A673 (cell line): ENCODE measurements at regions not wholly inside any gene's neighbourhood (a gene's known extent, or its start where the extent isn't known, plus 50 kb on each side); places are given as distances from the start of the nearest gene placed in this dataset.

ENCODE experiments used
- BruUV-seq: library from RNA; stranded (reverse); fragments of 400-500 nt; replicated peaks from 2 replicates; lab custom pipeline; 2021; lab: Mats Ljungman, UMichigan
- CTCF ChIA-PET: fragments of 300-600 bp; sonication (Branson Sonifier 250); formaldehyde crosslinking; loops from one replicate; lab custom pipeline; 2022; ENCODE audit warnings: antibody characterized with exemption; lab: Charles Lee
- POLR2A ChIA-PET: fragments of 300-600 bp; sonication (Branson Sonifier 250); formaldehyde crosslinking; loops from one replicate; lab custom pipeline; 2022; ENCODE audit warnings: antibody characterized with exemption; ENCODE audit not compliant: low non-redundant PET; lab: Charles Lee
- DNase-seq: peaks from one replicate; pipeline ENCODE4 v3.0.0-alpha.2; 2015; ENCODE audit warnings: low spot score
- H3K27ac ChIP-seq: fragments of 200-600 bp; sonication (generic); 2 replicates; pipeline ENCODE4 v1.5.1; 2016; ENCODE audit warnings: mixed run types, low read depth, mild to moderate bottlenecking, mixed read lengths, antibody characterized with exemption, low read length; ENCODE audit not compliant: poor library complexity, severe bottlenecking
- H3K27me3 ChIP-seq: fragments of 200-600 bp; sonication (generic); replicated peaks from 2 replicates; pipeline ENCODE4 v1.6.1; 2017; ENCODE audit warnings: mixed run types, low read depth, mild to moderate bottlenecking, mixed read lengths, antibody characterized with exemption, low read length; ENCODE audit not compliant: insufficient read depth, poor library complexity
- H3K36me3 ChIP-seq: fragments of 200-600 bp; sonication (generic); 2 replicates; pipeline ENCODE4 v1.6.1; 2016; ENCODE audit warnings: mixed run types, mild to moderate bottlenecking, mixed read lengths, antibody characterized with exemption, low read length; ENCODE audit not compliant: insufficient read depth, poor library complexity, severe bottlenecking
- H3K4me1 ChIP-seq: fragments of 200-600 bp; sonication (generic); 2 replicates; pipeline ENCODE4 v1.6.1; 2017; ENCODE audit warnings: mixed run types, mild to moderate bottlenecking, mixed read lengths, antibody characterized with exemption, low read length; ENCODE audit not compliant: insufficient read depth, poor library complexity, severe bottlenecking
- H3K4me3 ChIP-seq: fragments of 200-600 bp; sonication (generic); 2 replicates; pipeline ENCODE4 v1.5.1; 2016; ENCODE audit warnings: low read depth, mixed run types, mild to moderate bottlenecking, mixed read lengths, low read length; ENCODE audit not compliant: poor library complexity, severe bottlenecking
- H3K9me3 ChIP-seq: fragments of 200-600 bp; sonication (generic); 2 replicates; pipeline ENCODE4 v1.6.1; 2016; ENCODE audit warnings: mixed run types, low read depth, mild to moderate bottlenecking, mixed read lengths, antibody characterized with exemption, low read length; ENCODE audit not compliant: poor library complexity, severe bottlenecking
- EZH2 ChIP-seq: fragments of 200-600 bp; sonication (generic); IDR thresholded peaks from 2 replicates; pipeline ENCODE4 v1.6.1; 2017; ENCODE audit warnings: borderline replicate concordance, low read depth, mild to moderate bottlenecking, mixed read lengths, antibody characterized with exemption, low read length; ENCODE audit not compliant: poor library complexity, severe bottlenecking
- intact Hi-C: fragments of 100-400 bp; cut with micrococcal nuclease; formaldehyde crosslinking; loops from one replicate; pipeline ENCODE4 v1.10.0; 2022; ENCODE audit not compliant: unreplicated experiment
- TF ChIP-seq, protein P1 (sequence below): fragments of 300-800, 200-600 bp; sonication (generic); conservative IDR thresholded peaks from 2 replicates; pipeline ENCODE4 v1.5.1; 2017; ENCODE audit warnings: low read depth, mild to moderate bottlenecking, antibody characterized with exemption, low read length, moderate library complexity, mixed read lengths

GRCh38 chr1:67596674-67597073 lies 88.3 kb upstream of the GADD45A start:
- no peaks in the 10 kb centered on the region for H3K9me3 ChIP-seq
- ChIA-PET CTCF (no interaction called here), POLR2A (no interaction called here)
- H3K4me3 ChIP-seq = no peak overlapping the region
- BruUV-seq = no TSS peak
- no peaks in the 10 kb centered on the region for H3K27me3 ChIP-seq
- H3K36me3 ChIP-seq = no peaks in the 10 kb centered on the region
- H3K4me1 ChIP-seq = no peaks in the 10 kb centered on the region
- H3K27ac ChIP-seq = no peak overlapping the region
- no peak for DNase-seq
- no peak for TF ChIP-seq EZH2
- TF ChIP-seq, protein P1, sequence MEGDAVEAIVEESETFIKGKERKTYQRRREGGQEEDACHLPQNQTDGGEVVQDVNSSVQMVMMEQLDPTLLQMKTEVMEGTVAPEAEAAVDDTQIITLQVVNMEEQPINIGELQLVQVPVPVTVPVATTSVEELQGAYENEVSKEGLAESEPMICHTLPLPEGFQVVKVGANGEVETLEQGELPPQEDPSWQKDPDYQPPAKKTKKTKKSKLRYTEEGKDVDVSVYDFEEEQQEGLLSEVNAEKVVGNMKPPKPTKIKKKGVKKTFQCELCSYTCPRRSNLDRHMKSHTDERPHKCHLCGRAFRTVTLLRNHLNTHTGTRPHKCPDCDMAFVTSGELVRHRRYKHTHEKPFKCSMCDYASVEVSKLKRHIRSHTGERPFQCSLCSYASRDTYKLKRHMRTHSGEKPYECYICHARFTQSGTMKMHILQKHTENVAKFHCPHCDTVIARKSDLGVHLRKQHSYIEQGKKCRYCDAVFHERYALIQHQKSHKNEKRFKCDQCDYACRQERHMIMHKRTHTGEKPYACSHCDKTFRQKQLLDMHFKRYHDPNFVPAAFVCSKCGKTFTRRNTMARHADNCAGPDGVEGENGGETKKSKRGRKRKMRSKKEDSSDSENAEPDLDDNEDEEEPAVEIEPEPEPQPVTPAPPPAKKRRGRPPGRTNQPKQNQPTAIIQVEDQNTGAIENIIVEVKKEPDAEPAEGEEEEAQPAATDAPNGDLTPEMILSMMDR = no peak
- intact Hi-C loops = no loop called here

- CTCF ChIA-PET = no interaction called here
Measured at GRCh38 chr1:67597336-67597735, 87.7 kb upstream of the GADD45A start.

GRCh38 chr1:67599085-67599484 lies 85.9 kb upstream of the GADD45A start:
- intact Hi-C loops = no loop called here
- Histone ChIP-seq H3K27ac (no peak overlapping the region), H3K9me3 (no peaks in the 10 kb centered on the region), H3K4me3 (no peak overlapping the region), H3K27me3 (no peaks in the 10 kb centered on the region), H3K36me3 (no peaks in the 10 kb centered on the region), H3K4me1 (no peaks in the 10 kb centered on the region)
- ChIA-PET CTCF (no interaction called here), POLR2A (no interaction called here)
- BruUV-seq = no TSS peak
- DNase-seq = no peak
- TF ChIP-seq EZH2 = no peak
- TF ChIP-seq, protein P1 = no peak

More at GRCh38 chr1:67597336-67597735, 87.7 kb upstream of the GADD45A start:
- intact Hi-C loops = no loop called here
- TF ChIP-seq, protein P1 = no peak
- no peak for TF ChIP-seq EZH2
- no peaks in the 10 kb centered on the region for H3K9me3 ChIP-seq
- no TSS peak for BruUV-seq
- DNase-seq = no peak
- no peaks in the 10 kb centered on the region for H3K36me3 ChIP-seq
- no peaks in the 10 kb centered on the region for H3K4me1 ChIP-seq
- no peaks in the 10 kb centered on the region for H3K27me3 ChIP-seq
- POLR2A ChIA-PET = no interaction called here
- no peak overlapping the region for H3K27ac ChIP-seq
- no peak overlapping the region for H3K4me3 ChIP-seq
